ENCODE measurements at regions not wholly inside any gene's neighbourhood (a gene's known extent, or its start where the extent isn't known, plus 50 kb on each side); places are given as distances from the start of the nearest gene placed in this dataset.
"Not testable (repeated sequence)": the region's sequence is repeated elsewhere in the genome, so short reads cannot be mapped to it uniquely, and the experiment has no call there.

- H3K4me1 Mint-ChIP-seq = peaks cover 30% of the 10 kb centered on the region
Measured at GRCh38 chr16:29346796-29347580, 59.5 kb downstream of the NPIPB11 start.

GRCh38 chr16:29346203-29346602 is 60.3 kb downstream of the NPIPB11 start:
- H3K4me1 Mint-ChIP-seq = peaks cover 29% of the 10 kb centered on the region
- H2AFZ ChIP-seq (ENCODE audit: insufficient read depth, low read depth, low read length, poor library complexity, severe bottlenecking); H3K36me3 ChIP-seq (replicated peaks in 1 of 2; ENCODE audit: control insufficient read depth in 1 of 2, insufficient read depth in 2 of 2, low read length in 2 of 2); H3K9me3 Mint-ChIP-seq; H3K27ac ChIP-seq (ENCODE audit: low read depth in 1 of 2, low read length in 2 of 2); H4K20me1 ChIP-seq (ENCODE audit: insufficient read depth, low read length); H3K27me3 ChIP-seq (ENCODE audit: control insufficient read depth in 2 of 2, insufficient read depth in 2 of 2, low read length in 2 of 2); H3K27me3 Mint-ChIP-seq (ENCODE audit: low read depth in 3 of 3); H3K9me3 ChIP-seq (replicated peaks in 1 of 2; ENCODE audit: control insufficient read depth in 1 of 2, insufficient read depth in 1 of 2, low read length in 2 of 2); H3K4me2 ChIP-seq (replicated peaks; ENCODE audit: extremely low read depth, low read length, poor library complexity, severe bottlenecking); intact Hi-C loops (cut with micrococcal nuclease); H3K79me2 ChIP-seq (ENCODE audit: insufficient read depth, low read length); H3K4me3 ChIP-seq (replicated peaks in 1 of 3; ENCODE audit: low read depth in 2 of 3, low read length in 3 of 3); H3K9ac ChIP-seq (ENCODE audit: insufficient read depth, low read length, poor library complexity, severe bottlenecking); H3K4me3 Mint-ChIP-seq; DNase-seq: not testable (repeated sequence)
- H3K27ac Mint-ChIP-seq = peak overlapping the region in 4 of 7 donors; percentile 26 to 69 (median 58)
- WGBS (ENCODE audit: insufficient coverage) = no CpG with 5 or more reads among the region's 2 CpGs
- peaks cover 9 to 17% of the 10 kb centered on the region in 2 donors for H3K36me3 Mint-ChIP-seq
- peaks cover 15 to 18% of the 10 kb centered on the region in 2 donors for H3K4me1 ChIP-seq (ENCODE audit: control insufficient read depth in 1 of 2, insufficient read depth in 2 of 2, low read length in 2 of 2)

More at GRCh38 chr16:29346796-29347580, 59.5 kb downstream of the NPIPB11 start:
- H3K4me2 ChIP-seq (replicated peaks; ENCODE audit: extremely low read depth, low read length, poor library complexity, severe bottlenecking); H3K27me3 Mint-ChIP-seq (ENCODE audit: low read depth in 3 of 3); H3K4me3 ChIP-seq (replicated peaks in 1 of 3; ENCODE audit: low read depth in 2 of 3, low read length in 3 of 3); H3K27me3 ChIP-seq (ENCODE audit: control insufficient read depth in 2 of 2, insufficient read depth in 2 of 2, low read length in 2 of 2); H3K9me3 ChIP-seq (replicated peaks in 1 of 2; ENCODE audit: control insufficient read depth in 1 of 2, insufficient read depth in 1 of 2, low read length in 2 of 2); H3K4me3 Mint-ChIP-seq; H3K9ac ChIP-seq (ENCODE audit: insufficient read depth, low read length, poor library complexity, severe bottlenecking); H3K79me2 ChIP-seq (ENCODE audit: insufficient read depth, low read length); H3K9me3 Mint-ChIP-seq; H4K20me1 ChIP-seq (ENCODE audit: insufficient read depth, low read length); H2AFZ ChIP-seq (ENCODE audit: insufficient read depth, low read depth, low read length, poor library complexity, severe bottlenecking); H3K36me3 ChIP-seq (replicated peaks in 1 of 2; ENCODE audit: control insufficient read depth in 1 of 2, insufficient read depth in 2 of 2, low read length in 2 of 2); intact Hi-C loops (cut with micrococcal nuclease): not testable (repeated sequence)
- Mint-ChIP-seq H3K36me3 (peaks cover 9 to 16% of the 10 kb centered on the region in 2 donors), H3K27ac (peak overlapping the region; percentile 66 to 86 (median 69))
- DNase-seq = peak; percentile 30 to 70 (median 34)
- peaks cover 15 to 18% of the 10 kb centered on the region in 2 donors for H3K4me1 ChIP-seq (ENCODE audit: control insufficient read depth in 1 of 2, insufficient read depth in 2 of 2, low read length in 2 of 2)
- WGBS (ENCODE audit: insufficient coverage) = 38% methylated on average over 1 of the region's 7 CpGs
- peak overlapping the region; percentile 45 to 71 for H3K27ac ChIP-seq (ENCODE audit: low read depth in 1 of 2, low read length in 2 of 2)

- DNase-seq; H3K27me3 Mint-ChIP-seq (ENCODE audit: low read depth in 3 of 3); H3K9ac ChIP-seq (ENCODE audit: insufficient read depth, low read length, poor library complexity, severe bottlenecking); intact Hi-C loops (cut with micrococcal nuclease); H3K27me3 ChIP-seq (ENCODE audit: control insufficient read depth in 2 of 2, insufficient read depth in 2 of 2, low read length in 2 of 2); H3K9me3 Mint-ChIP-seq; H3K9me3 ChIP-seq (replicated peaks in 1 of 2; ENCODE audit: control insufficient read depth in 1 of 2, insufficient read depth in 1 of 2, low read length in 2 of 2); H4K20me1 ChIP-seq (ENCODE audit: insufficient read depth, low read length); H3K79me2 ChIP-seq (ENCODE audit: insufficient read depth, low read length); H3K4me2 ChIP-seq (replicated peaks; ENCODE audit: extremely low read depth, low read length, poor library complexity, severe bottlenecking); H3K27ac ChIP-seq (ENCODE audit: low read depth in 1 of 2, low read length in 2 of 2); H3K36me3 ChIP-seq (replicated peaks in 1 of 2; ENCODE audit: control insufficient read depth in 1 of 2, insufficient read depth in 2 of 2, low read length in 2 of 2); H2AFZ ChIP-seq (ENCODE audit: insufficient read depth, low read depth, low read length, poor library complexity, severe bottlenecking); H3K4me3 ChIP-seq (replicated peaks in 1 of 3; ENCODE audit: low read depth in 2 of 3, low read length in 3 of 3); H3K4me1 ChIP-seq (ENCODE audit: control insufficient read depth in 1 of 2, insufficient read depth in 2 of 2, low read length in 2 of 2); H3K4me3 Mint-ChIP-seq: not testable (repeated sequence)
- WGBS (ENCODE audit: insufficient coverage) = no CpG with 5 or more reads among the region's 4 CpGs
- peak overlapping the region in 4 of 7 donors; percentile 51 to 86 (median 80) for H3K27ac Mint-ChIP-seq
- H3K36me3 Mint-ChIP-seq = peaks cover 20 to 22% of the 10 kb centered on the region in 2 donors
- peaks cover 29% of the 10 kb centered on the region for H3K4me1 Mint-ChIP-seq
Measured at GRCh38 chr16:29342937-29343336, 63.6 kb downstream of the NPIPB11 start.

GRCh38 chr16:29340779-29341438 is 65.6 kb downstream of the NPIPB11 start:
- Mint-ChIP-seq H3K4me1 (peaks cover 31% of the 10 kb centered on the region), H3K27ac (peak overlapping the region in 4 of 7 donors; percentile 10 to 46 (median 38)), H3K36me3 (peaks cover 20 to 25% of the 10 kb centered on the region in 2 donors)
- H3K79me2 ChIP-seq (ENCODE audit: insufficient read depth, low read length); H3K4me2 ChIP-seq (replicated peaks; ENCODE audit: extremely low read depth, low read length, poor library complexity, severe bottlenecking); H3K27ac ChIP-seq (ENCODE audit: low read depth in 1 of 2, low read length in 2 of 2); H3K9me3 ChIP-seq (replicated peaks in 1 of 2; ENCODE audit: control insufficient read depth in 1 of 2, insufficient read depth in 1 of 2, low read length in 2 of 2); H4K20me1 ChIP-seq (ENCODE audit: insufficient read depth, low read length); H3K9ac ChIP-seq (ENCODE audit: insufficient read depth, low read length, poor library complexity, severe bottlenecking); intact Hi-C loops (cut with micrococcal nuclease); H2AFZ ChIP-seq (ENCODE audit: insufficient read depth, low read depth, low read length, poor library complexity, severe bottlenecking); H3K4me3 Mint-ChIP-seq; H3K4me3 ChIP-seq (replicated peaks in 1 of 3; ENCODE audit: low read depth in 2 of 3, low read length in 3 of 3); H3K9me3 Mint-ChIP-seq; H3K27me3 ChIP-seq (ENCODE audit: control insufficient read depth in 2 of 2, insufficient read depth in 2 of 2, low read length in 2 of 2); H3K36me3 ChIP-seq (replicated peaks in 1 of 2; ENCODE audit: control insufficient read depth in 1 of 2, insufficient read depth in 2 of 2, low read length in 2 of 2); H3K4me1 ChIP-seq (ENCODE audit: control insufficient read depth in 1 of 2, insufficient read depth in 2 of 2, low read length in 2 of 2); DNase-seq; H3K27me3 Mint-ChIP-seq (ENCODE audit: low read depth in 3 of 3): not testable (repeated sequence)
- WGBS (ENCODE audit: insufficient coverage) = no CpG with 5 or more reads among the region's 9 CpGs
